Subcutaneous abdominal adipose tissue (tissue), 5 donors: ENCODE measurements at regions not wholly inside any gene's neighbourhood (a gene's known extent, or its start where the extent isn't known, plus 50 kb on each side); places are given as distances from the start of the nearest gene placed in this dataset.

Experiments
- H3K27ac ChIP-seq: one replicate; pipeline ENCODE4 v1.7.0; 2013; ENCODE audit warnings: low read depth, mild to moderate bottlenecking, inconsistent platforms, low read length, moderate library complexity
- H3K27me3 ChIP-seq, 5 donors: one replicate each; pipeline ENCODE4 v1.7.0; 2013; ENCODE audit warnings: low read length in 5 of 5, inconsistent platforms in 1 of 5; ENCODE audit not compliant: control insufficient read depth in 5 of 5, insufficient read depth in 4 of 5
- H3K36me3 ChIP-seq, 5 donors: one replicate each; pipeline ENCODE4 v1.7.0; 2013; ENCODE audit warnings: low read length in 5 of 5; ENCODE audit not compliant: control insufficient read depth in 5 of 5, insufficient read depth in 5 of 5
- H3K4me1 ChIP-seq, 5 donors: one replicate each; pipeline ENCODE4 v1.7.0; 2013; ENCODE audit warnings: low read length in 5 of 5, mild to moderate bottlenecking in 3 of 5, moderate library complexity in 1 of 5; ENCODE audit not compliant: control insufficient read depth in 5 of 5, insufficient read depth in 5 of 5
- H3K4me3 ChIP-seq, 5 donors: one replicate each; pipeline ENCODE4 v1.7.0; 2013; ENCODE audit warnings: low read length in 5 of 5, low read depth in 1 of 5
- H3K9ac ChIP-seq, 5 donors: one replicate each; pipeline ENCODE4 v1.7.0; 2013; ENCODE audit warnings: low read length in 5 of 5, mild to moderate bottlenecking in 4 of 5, moderate library complexity in 3 of 5
- H3K9me3 ChIP-seq, 5 donors: one replicate each; pipeline ENCODE4 v1.7.0; 2013; ENCODE audit warnings: low read length in 5 of 5; ENCODE audit not compliant: control insufficient read depth in 5 of 5
- donor health status: healthy.
- donor health status: healthy.
- donor health status: healthy.
- donor health status: healthy.
- donor health status: healthy.

GRCh38 chr15:39488516-39488915, 92.4 kb upstream of the THBS1 start:
- Histone ChIP-seq H3K4me3 (no peak overlapping the region), H3K9ac (no peak overlapping the region), H3K27me3 (no peaks in the 10 kb centered on the region), H3K36me3 (no peaks in the 10 kb centered on the region), H3K4me1 (peaks cover 0 to 8% (median 0%) of the 10 kb centered on the region in 5 donors), H3K27ac (no peak overlapping the region), H3K9me3 (no peaks in the 10 kb centered on the region)

- Histone ChIP-seq H3K9me3 (no peaks in the 10 kb centered on the region), H3K27ac (no peak overlapping the region), H3K4me3 (no peak overlapping the region), H3K36me3 (no peaks in the 10 kb centered on the region), H3K9ac (no peak overlapping the region), H3K4me1 (peaks cover 0 to 8% (median 0%) of the 10 kb centered on the region in 5 donors), H3K27me3 (no peaks in the 10 kb centered on the region)
Measured at GRCh38 chr15:39488961-39489360, 91.9 kb upstream of the THBS1 start.

- no peaks in the 10 kb centered on the region for H3K27me3 ChIP-seq
- H3K9ac ChIP-seq: no peak overlapping the region
- H3K4me3 ChIP-seq: no peak overlapping the region
- H3K9me3 ChIP-seq: no peaks in the 10 kb centered on the region
- H3K36me3 ChIP-seq: no peaks in the 10 kb centered on the region
- H3K4me1 ChIP-seq: peaks cover 0 to 14% (median 5%) of the 10 kb centered on the region in 5 donors
- no peak overlapping the region for H3K27ac ChIP-seq
Measured at GRCh38 chr15:39491115-39491885, 89.6 kb upstream of the THBS1 start.

DNA sequence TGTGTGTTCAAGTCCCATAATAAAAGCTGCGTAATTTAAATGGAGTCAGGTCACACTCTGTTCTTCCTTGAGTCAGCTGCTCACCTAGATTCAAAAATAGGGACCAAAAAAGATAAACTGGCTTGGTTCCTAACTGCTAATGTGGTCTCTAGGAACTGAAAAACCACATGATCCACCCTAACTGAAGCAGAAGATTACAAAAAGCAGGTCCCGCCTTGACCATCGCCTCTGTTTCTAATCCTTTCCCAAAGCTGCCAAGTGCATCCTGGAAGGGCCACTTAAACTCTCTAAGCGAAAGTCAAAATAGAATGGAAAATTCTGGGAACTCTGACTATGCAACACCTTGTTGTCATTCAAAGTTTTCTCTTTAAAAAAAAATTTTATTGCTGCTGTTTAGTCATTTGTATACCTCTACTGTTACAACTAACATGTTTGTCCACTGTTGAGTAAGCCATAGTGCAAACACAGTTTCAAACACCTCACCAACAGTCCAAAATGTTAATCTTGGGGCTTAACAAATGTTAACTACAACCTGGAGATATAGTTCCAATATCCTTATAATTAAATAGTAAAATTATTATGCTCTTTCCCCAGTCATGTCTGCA, 88.9 kb upstream of the THBS1 start:
- no peak overlapping the region for H3K27ac ChIP-seq

GRCh38 chr15:39493424-39494067, 87.3 kb upstream of the THBS1 start:
- Histone ChIP-seq H3K27ac (no peak overlapping the region), H3K36me3 (no peaks in the 10 kb centered on the region), H3K9me3 (no peaks in the 10 kb centered on the region), H3K4me3 (no peak overlapping the region), H3K9ac (no peak overlapping the region), H3K27me3 (no peaks in the 10 kb centered on the region), H3K4me1 (peaks cover 0 to 32% (median 26%) of the 10 kb centered on the region in 5 donors)

More for the DNA sequence above, 88.9 kb upstream of the THBS1 start:
- peaks cover 0 to 21% (median 12%) of the 10 kb centered on the region in 5 donors for H3K4me1 ChIP-seq
- no peak overlapping the region for H3K9ac ChIP-seq
- no peaks in the 10 kb centered on the region for H3K36me3 ChIP-seq
- H3K4me3 ChIP-seq: no peak overlapping the region
- no peaks in the 10 kb centered on the region for H3K27me3 ChIP-seq
- H3K9me3 ChIP-seq: no peaks in the 10 kb centered on the region

- H3K27ac ChIP-seq: no peak overlapping the region
- H3K4me1 ChIP-seq: peaks cover 0 to 36% (median 32%) of the 10 kb centered on the region in 5 donors
- no peaks in the 10 kb centered on the region for H3K9me3 ChIP-seq
- no peak overlapping the region for H3K9ac ChIP-seq
- H3K4me3 ChIP-seq: no peak overlapping the region
- no peaks in the 10 kb centered on the region for H3K27me3 ChIP-seq
- no peaks in the 10 kb centered on the region for H3K36me3 ChIP-seq
Measured at GRCh38 chr15:39494462-39494861, 86.4 kb upstream of the THBS1 start.

DNA sequence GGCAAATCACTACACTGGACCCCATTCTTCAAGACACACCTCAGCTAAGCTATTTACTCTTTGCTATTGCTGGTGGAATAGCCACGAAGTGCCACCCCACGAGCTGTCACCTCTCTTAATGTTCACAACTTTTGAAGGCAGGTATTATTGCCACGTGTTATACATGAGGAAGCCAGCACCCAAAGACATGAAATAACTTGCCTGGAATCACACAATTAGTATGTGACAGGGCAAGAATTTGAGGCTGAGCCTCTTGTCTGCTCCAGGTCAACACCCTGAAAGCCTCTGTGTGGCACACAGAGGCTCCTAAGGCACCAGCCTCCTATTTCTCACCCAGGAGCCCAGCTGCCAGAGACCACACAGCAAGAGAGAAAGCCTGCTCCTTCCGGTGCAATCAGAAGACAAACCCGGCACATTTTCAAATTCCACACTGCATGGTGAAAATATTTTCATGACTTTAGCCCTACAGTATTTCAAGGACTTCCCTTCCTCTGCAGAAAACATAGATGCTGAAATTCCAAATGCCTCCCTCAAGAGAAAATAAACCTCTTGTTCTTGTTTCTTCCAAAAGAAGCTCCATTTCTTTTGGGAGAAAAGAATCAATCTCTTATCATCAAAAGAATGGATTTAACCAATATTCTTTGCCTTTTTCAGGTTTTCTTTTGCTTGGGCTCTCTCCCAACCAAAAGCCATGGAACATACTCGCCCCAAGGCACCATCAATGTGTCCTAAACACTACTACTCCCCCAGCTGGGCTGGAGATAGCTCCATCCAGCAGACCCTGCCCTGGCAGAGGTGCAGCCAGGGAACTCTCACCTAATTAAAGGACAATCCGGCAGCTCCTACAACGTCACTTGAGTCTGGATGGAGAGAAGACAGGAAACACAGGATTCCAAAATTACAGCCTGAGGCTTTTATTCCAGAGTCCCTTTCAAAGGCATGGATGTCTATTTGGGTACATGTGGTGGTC, 84.7 kb upstream of the THBS1 start:
- Histone ChIP-seq H3K9ac (no peak overlapping the region), H3K27ac (no peak overlapping the region)

GRCh38 chr15:39497016-39497758, 83.7 kb upstream of the THBS1 start:
- no peaks in the 10 kb centered on the region for H3K27me3 ChIP-seq
- no peak overlapping the region for H3K9ac ChIP-seq
- H3K36me3 ChIP-seq: no peaks in the 10 kb centered on the region
- H3K4me1 ChIP-seq: peaks cover 0 to 36% (median 32%) of the 10 kb centered on the region in 5 donors
- H3K4me3 ChIP-seq: no peak overlapping the region
- H3K9me3 ChIP-seq: peaks cover 0 to 4% (median 0%) of the 10 kb centered on the region in 5 donors
- no peak overlapping the region for H3K27ac ChIP-seq

More for the DNA sequence above, 84.7 kb upstream of the THBS1 start:
- Histone ChIP-seq H3K4me3 (no peak overlapping the region), H3K27me3 (no peaks in the 10 kb centered on the region), H3K4me1 (peaks cover 0 to 36% (median 32%) of the 10 kb centered on the region in 5 donors), H3K36me3 (no peaks in the 10 kb centered on the region), H3K9me3 (peaks cover 0 to 4% (median 0%) of the 10 kb centered on the region in 5 donors)
